Sciatic nerve (tissue), 2 donors: ENCODE measurements at regions not wholly inside any gene's neighbourhood (a gene's known extent, or its start where the extent isn't known, plus 50 kb on each side); places are given as distances from the start of the nearest gene placed in this dataset.

Experiments used
- ATAC-seq: fragments of 200-7000 bp; cut with Tn5 transposase; one replicate; pipeline ENCODE4 v1.9.1; 2020; ENCODE audit warnings: mild to moderate bottlenecking, moderate library complexity
- DNase-seq: peaks from one replicate; pipeline ENCODE4 v3.0.0-alpha.2; 2020; ENCODE audit warnings: low spot score
- intact Hi-C: fragments of 100-400 bp; cut with DNase I; formaldehyde crosslinking; loops from one replicate; pipeline ENCODE4 v1.14.2; 2022
- donor health status: DM: no; HTN: no; CAD: no.
- donor health status: DM: no; HTN: no; CAD: no.

GRCh38 chr10:4059471-4060138, 274.6 kb upstream of the KLF6 start:
- intact Hi-C loops, result no loop called here
- DNase-seq, result no peak
- no peak for ATAC-seq

- DNase-seq (no peak), ATAC-seq (no peak)
- intact Hi-C loops, result no loop called here
Observed at GRCh38 chr10:4058514-4059029, 273.6 kb upstream of the KLF6 start.

- no peak for ATAC-seq
- intact Hi-C loops, result no loop called here
- DNase-seq, result no peak
Observed at GRCh38 chr10:4057725-4058513, 272.9 kb upstream of the KLF6 start.

GRCh38 chr10:4057021-4057420, 272.0 kb upstream of the KLF6 start:
- intact Hi-C loops, result no loop called here
- ATAC-seq, result no peak
- no peak for DNase-seq

GRCh38 chr10:4054656-4055435, 269.8 kb upstream of the KLF6 start:
- intact Hi-C loops, result no loop called here
- no peak for DNase-seq
- ATAC-seq, result no peak

GRCh38 chr10:4053940-4054339, 268.9 kb upstream of the KLF6 start:
- ATAC-seq, result no peak
- intact Hi-C loops, result no loop called here

GRCh38 chr10:4051641-4052151, 266.7 kb upstream of the KLF6 start:
- intact Hi-C loops, result no loop called here
- ATAC-seq, result peak; percentile 66
- no peak for DNase-seq

More at GRCh38 chr10:4053940-4054339, 268.9 kb upstream of the KLF6 start:
- no peak for DNase-seq

GRCh38 chr10:4051011-4051640, 266.1 kb upstream of the KLF6 start:
- intact Hi-C loops, result no loop called here
- DNase-seq (no peak), ATAC-seq (peak; percentile 91)

GRCh38 chr10:4050061-4050460, 265.1 kb upstream of the KLF6 start:
- intact Hi-C loops, result no loop called here
- DNase-seq (no peak), ATAC-seq (no peak)

- no peak for DNase-seq
- intact Hi-C loops, result no loop called here
- ATAC-seq, result no peak
Observed at GRCh38 chr10:4049348-4049747, 264.3 kb upstream of the KLF6 start.

GRCh38 chr10:4048236-4048864, 263.3 kb upstream of the KLF6 start:
- ATAC-seq (no peak), DNase-seq (no peak)
- intact Hi-C loops, result no loop called here

GRCh38 chr10:4046712-4047354, 261.8 kb upstream of the KLF6 start:
- intact Hi-C loops, result no loop called here
- DNase-seq (no peak), ATAC-seq (no peak)

- no peak for ATAC-seq
- intact Hi-C loops, result no loop called here
- DNase-seq, result no peak
Observed at GRCh38 chr10:4046030-4046429, 261.0 kb upstream of the KLF6 start.

- no peak for DNase-seq
- ATAC-seq, result no peak
- intact Hi-C loops, result no loop called here
Observed at GRCh38 chr10:4043897-4044665, 259.1 kb upstream of the KLF6 start.

- no peak for ATAC-seq
- intact Hi-C loops, result no loop called here
- no peak for DNase-seq
Observed at GRCh38 chr10:4041635-4042034, 256.6 kb upstream of the KLF6 start.

- intact Hi-C loops, result no loop called here
- DNase-seq, result no peak
- no peak for ATAC-seq
Observed at GRCh38 chr10:4038000-4038399, 253.0 kb upstream of the KLF6 start.

GRCh38 chr10:4035599-4035945, 250.6 kb upstream of the KLF6 start:
- DNase-seq, result no peak
- intact Hi-C loops, result no loop called here
- ATAC-seq, result no peak
